HEK293 (cell line): ENCODE measurements at regions not wholly inside any gene's neighbourhood (a gene's known extent, or its start where the extent isn't known, plus 50 kb on each side); places are given as distances from the start of the nearest gene placed in this dataset.

Experiments
- CTCF ChIA-PET: fragments of 350-600 bp; formaldehyde crosslinking; extraction: SDS; loops from one replicate; lab custom pipeline; 2021; ENCODE audit warnings: antibody characterized with exemption; lab: Yijun Ruan, JAX
- POLR2A ChIA-PET: fragments of 300-600 bp; formaldehyde crosslinking; extraction: SDS; loops from one replicate; lab custom pipeline; 2020; ENCODE audit warnings: antibody characterized with exemption, inconsistent platforms; lab: Yijun Ruan, JAX
- H3K27ac ChIP-seq: fragments of 200-500 bp; sonication (Bioruptor generic); 2 replicates; pipeline ENCODE4 v1.5.1; 2014; ENCODE audit warnings: low read depth, low read length, control low read depth, inconsistent platforms; ENCODE audit errors: extremely low read depth
- H3K36me3 ChIP-seq, 2 experiments: fragments of 200-500 bp in 1 of 2; sonication (Bioruptor generic) in 1 of 2; 1 replicate in 1 of 2; 2 replicates in 1 of 2; pipeline ENCODE4 v1.5.1; 2014 to 2017; ENCODE audit warnings: inconsistent platforms in 2 of 2, low read length in 2 of 2; ENCODE audit not compliant: control insufficient read depth in 2 of 2, insufficient read depth in 1 of 2
- H3K4me1 ChIP-seq: fragments of 200-500 bp; sonication (Bioruptor generic); 2 replicates; pipeline ENCODE4 v1.5.1; 2014; ENCODE audit warnings: mild to moderate bottlenecking, low read length, inconsistent platforms; ENCODE audit not compliant: control insufficient read depth, insufficient read depth
- H3K4me3 ChIP-seq: 2 replicates; pipeline ENCODE4 v1.5.1; 2011; ENCODE audit warnings: low read depth, mild to moderate bottlenecking, control low read depth, low read length, moderate library complexity
- H3K9me3 ChIP-seq: fragments of 200-500 bp; sonication (Bioruptor generic); 2 replicates; pipeline ENCODE4 v1.5.1; 2014; ENCODE audit warnings: low read depth, low read length, inconsistent platforms; ENCODE audit not compliant: control insufficient read depth, insufficient read depth
- IKZF3 ChIP-seq: fragments of 450-650 bp; IDR thresholded peaks from 2 replicates; pipeline ENCODE4 v1.5.0; 2018; ENCODE audit warnings: missing biosample characterization, mild to moderate bottlenecking, missing genetic modification characterization, moderate library complexity
- PATZ1 ChIP-seq: fragments of 450-650 bp; formaldehyde crosslinking; IDR thresholded peaks from 2 replicates; pipeline ENCODE4 v1.5.1; 2016; ENCODE audit warnings: missing biosample characterization, missing genetic modification characterization
- PRDM1 ChIP-seq: fragments of 450-650 bp; formaldehyde crosslinking; IDR thresholded peaks from 2 replicates; pipeline ENCODE4; 2016; ENCODE audit warnings: missing biosample characterization, missing genetic modification characterization
- PRDM6 ChIP-seq: fragments of 450-650 bp; formaldehyde crosslinking; IDR thresholded peaks from 2 replicates; pipeline ENCODE4 v1.5.1; 2017; ENCODE audit warnings: missing biosample characterization, missing genetic modification characterization
- RBAK ChIP-seq: fragments of 450-650 bp; formaldehyde crosslinking; IDR thresholded peaks from 2 replicates; pipeline ENCODE4 v1.5.1; 2016; ENCODE audit warnings: missing biosample characterization, missing genetic modification characterization
- ZBTB17 ChIP-seq: fragments of 450-650 bp; formaldehyde crosslinking; IDR thresholded peaks from 2 replicates; pipeline ENCODE4 v1.5.1; 2016; ENCODE audit warnings: missing biosample characterization, missing genetic modification characterization
- ZBTB20 ChIP-seq: fragments of 450-650 bp; formaldehyde crosslinking; IDR thresholded peaks from 2 replicates; pipeline ENCODE4 v1.5.1; 2016; ENCODE audit warnings: missing biosample characterization, missing genetic modification characterization
- ZBTB48 ChIP-seq: fragments of 450-650 bp; formaldehyde crosslinking; IDR thresholded peaks from 2 replicates; pipeline ENCODE4 v1.5.1; 2016; ENCODE audit warnings: missing biosample characterization, missing genetic modification characterization
- ZBTB7A ChIP-seq: fragments of 450-650 bp; formaldehyde crosslinking; IDR thresholded peaks from 2 replicates; pipeline ENCODE4 v1.5.1; 2016; ENCODE audit warnings: low read depth, missing biosample characterization, missing genetic modification characterization
- ZBTB8A ChIP-seq: fragments of 450-650 bp; formaldehyde crosslinking; IDR thresholded peaks from 2 replicates; pipeline ENCODE4 v1.5.1; 2016; ENCODE audit warnings: missing biosample characterization, missing genetic modification characterization
- ZEB2 ChIP-seq: fragments of 450-650 bp; formaldehyde crosslinking; IDR thresholded peaks from 2 replicates; pipeline ENCODE4 v1.5.1; 2016; ENCODE audit warnings: missing biosample characterization, missing genetic modification characterization
- ZIC2 ChIP-seq: fragments of 450-650 bp; formaldehyde crosslinking; IDR thresholded peaks from 2 replicates; pipeline ENCODE4 v1.5.1; 2016; ENCODE audit warnings: missing biosample characterization, missing genetic modification characterization
- ZNF155 ChIP-seq: fragments of 450-650 bp; formaldehyde crosslinking; IDR thresholded peaks from 2 replicates; pipeline ENCODE4 v1.5.1; 2016; ENCODE audit warnings: missing biosample characterization, missing genetic modification characterization
- ZNF184 ChIP-seq: fragments of 450-650 bp; IDR thresholded peaks from 2 replicates; pipeline ENCODE4 v1.5.1; 2018; ENCODE audit warnings: missing biosample characterization, mild to moderate bottlenecking, missing genetic modification characterization
- ZNF311 ChIP-seq: fragments of 450-650 bp; formaldehyde crosslinking; IDR thresholded peaks from 2 replicates; pipeline ENCODE4 v1.5.1; 2017; ENCODE audit warnings: missing biosample characterization, missing genetic modification characterization, borderline replicate concordance
- ZNF366 ChIP-seq: fragments of 450-650 bp; formaldehyde crosslinking; conservative IDR thresholded peaks from 2 replicates; pipeline ENCODE4 v1.5.1; 2016; ENCODE audit warnings: missing biosample characterization, missing genetic modification characterization
- ZNF510 ChIP-seq: fragments of 450-650 bp; formaldehyde crosslinking; IDR thresholded peaks from 2 replicates; pipeline ENCODE4 v1.5.1; 2018; ENCODE audit warnings: mild to moderate bottlenecking, missing genetic modification characterization, missing biosample characterization; ENCODE audit not compliant: insufficient replicate concordance
- ZNF561 ChIP-seq: fragments of 450-650 bp; IDR thresholded peaks from 2 replicates; pipeline ENCODE4 v1.5.1; 2018; ENCODE audit warnings: missing biosample characterization, missing genetic modification characterization, borderline replicate concordance
- ZNF580 ChIP-seq: fragments of 450-650 bp; formaldehyde crosslinking; IDR thresholded peaks from 2 replicates; pipeline ENCODE4 v1.5.1; 2016; ENCODE audit warnings: missing biosample characterization, missing genetic modification characterization
- ZNF596 ChIP-seq: fragments of 450-650 bp; IDR thresholded peaks from 2 replicates; pipeline ENCODE4 v1.5.0; 2018; ENCODE audit warnings: missing biosample characterization, mild to moderate bottlenecking, missing genetic modification characterization, moderate library complexity
- ZNF610 ChIP-seq: fragments of 450-650 bp; formaldehyde crosslinking; IDR thresholded peaks from 2 replicates; pipeline ENCODE4 v1.5.1; 2016; ENCODE audit warnings: missing biosample characterization, missing genetic modification characterization, borderline replicate concordance
- ZSCAN5A ChIP-seq: fragments of 450-650 bp; formaldehyde crosslinking; IDR thresholded peaks from 2 replicates; pipeline ENCODE4 v1.5.1; 2016; ENCODE audit warnings: missing biosample characterization, missing genetic modification characterization
- TF ChIP-seq, protein P1 (sequence below): fragments of 450-650 bp; formaldehyde crosslinking; IDR thresholded peaks from 2 replicates; pipeline ENCODE4 v1.5.1; 2016; ENCODE audit warnings: missing biosample characterization, missing genetic modification characterization
- TF ChIP-seq, protein P2 (sequence below): fragments of 450-650 bp; formaldehyde crosslinking; IDR thresholded peaks from 2 replicates; pipeline ENCODE4 v1.5.1; 2016; ENCODE audit warnings: missing biosample characterization, missing genetic modification characterization

DNA sequence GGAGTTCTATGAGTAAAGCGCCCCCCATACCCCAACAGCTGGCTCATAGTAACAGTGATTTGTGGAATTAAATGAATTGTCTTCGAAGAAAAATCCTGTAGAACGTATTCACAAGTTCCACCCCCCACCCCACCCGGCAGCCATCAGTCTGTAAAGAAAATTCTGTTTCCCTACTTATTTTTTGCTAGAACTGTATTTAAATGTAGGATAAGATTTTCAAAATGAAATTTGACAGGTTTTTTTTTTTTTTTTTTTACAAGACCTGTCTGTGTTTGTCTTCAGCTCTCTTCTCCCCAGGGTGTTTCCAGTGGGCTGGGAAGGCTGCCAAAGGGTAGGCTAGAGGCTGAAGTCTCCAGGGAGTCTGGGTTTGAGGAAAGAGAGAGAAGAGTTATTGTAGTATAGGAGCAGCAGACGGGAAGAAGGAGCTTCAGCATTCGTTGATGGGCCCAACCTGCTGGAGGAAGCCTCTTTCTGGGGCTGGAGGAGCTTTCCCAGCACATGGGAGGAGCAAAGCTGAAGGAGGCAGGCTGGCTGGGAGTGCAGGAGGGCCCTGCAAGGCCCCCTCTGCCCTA is 130.6 kb upstream of the SEMA6D start (continued):
- TF ChIP-seq PATZ1 (0 out of 2 replicates have a peak, but pooled peaks have one; percentile 32), ZNF155 (no peak), PRDM6 (tag by site-specific recombination) (peak; percentile 92), IKZF3 (tag by site-specific recombination) (0 out of 2 replicates have a peak, but pooled peaks have one; percentile 44), ZBTB8A (tag by site-specific recombination) (peak; percentile 50), ZIC2 (tag by site-specific recombination) (peak; percentile 51; the same call in 1 of the 2 replicates), ZBTB17 (tag by site-specific recombination) (peak; percentile 19; the same call in 1 of the 2 replicates), ZNF366 (no peak), ZNF510 (tag by site-specific recombination) (no peak), ZEB2 (tag by site-specific recombination) (0 out of 2 replicates have a peak, but pooled peaks have one; percentile 34), ZNF610 (tag by site-specific recombination) (peak; percentile 63; the same call in 1 of the 2 replicates), ZBTB7A (tag by site-specific recombination) (no peak), ZNF311 (tag by site-specific recombination) (no peak), ZNF580 (tag by site-specific recombination) (peak; percentile 82), ZBTB48 (tag by site-specific recombination) (peak; percentile 38; the same call in 1 of the 2 replicates), ZNF596 (tag by site-specific recombination) (peak; percentile 60)
- TF ChIP-seq, protein P1, sequence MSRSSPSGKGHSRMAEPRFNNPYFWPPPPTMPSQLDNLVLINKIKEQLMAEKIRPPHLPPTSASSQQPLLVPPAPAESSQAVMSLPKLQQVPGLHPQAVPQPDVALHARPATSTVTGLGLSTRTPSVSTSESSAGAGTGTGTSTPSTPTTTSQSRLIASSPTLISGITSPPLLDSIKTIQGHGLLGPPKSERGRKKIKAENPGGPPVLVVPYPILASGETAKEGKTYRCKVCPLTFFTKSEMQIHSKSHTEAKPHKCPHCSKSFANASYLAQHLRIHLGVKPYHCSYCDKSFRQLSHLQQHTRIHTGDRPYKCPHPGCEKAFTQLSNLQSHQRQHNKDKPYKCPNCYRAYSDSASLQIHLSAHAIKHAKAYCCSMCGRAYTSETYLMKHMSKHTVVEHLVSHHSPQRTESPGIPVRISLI, result peak; percentile 73; the same call in 1 of the 2 replicates

GRCh38 chr15:47587940-47588802 is 129.1 kb upstream of the SEMA6D start:
- peaks cover 26% of the 10 kb centered on the region for H3K4me1 ChIP-seq
- ChIA-PET POLR2A (no interaction called here), CTCF (no interaction called here)
- no peak overlapping the region for H3K4me3 ChIP-seq
- no peaks in the 10 kb centered on the region for H3K9me3 ChIP-seq
- peak; percentile 89 for TF ChIP-seq ZNF561 (tag by site-specific recombination)
- no peak for TF ChIP-seq PRDM1 (tag by site-specific recombination)
- no peak for TF ChIP-seq ZBTB20
- TF ChIP-seq ZSCAN5A (tag by site-specific recombination), result no peak
- no peak for TF ChIP-seq RBAK (tag by site-specific recombination)
- TF ChIP-seq, protein P2, sequence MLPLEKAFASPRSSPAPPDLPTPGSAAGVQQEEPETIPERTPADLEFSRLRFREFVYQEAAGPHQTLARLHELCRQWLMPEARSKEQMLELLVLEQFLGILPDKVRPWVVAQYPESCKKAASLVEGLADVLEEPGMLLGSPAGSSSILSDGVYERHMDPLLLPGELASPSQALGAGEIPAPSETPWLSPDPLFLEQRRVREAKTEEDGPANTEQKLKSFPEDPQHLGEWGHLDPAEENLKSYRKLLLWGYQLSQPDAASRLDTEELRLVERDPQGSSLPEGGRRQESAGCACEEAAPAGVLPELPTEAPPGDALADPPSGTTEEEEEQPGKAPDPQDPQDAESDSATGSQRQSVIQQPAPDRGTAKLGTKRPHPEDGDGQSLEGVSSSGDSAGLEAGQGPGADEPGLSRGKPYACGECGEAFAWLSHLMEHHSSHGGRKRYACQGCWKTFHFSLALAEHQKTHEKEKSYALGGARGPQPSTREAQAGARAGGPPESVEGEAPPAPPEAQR (tag by site-specific recombination), result no peak
- TF ChIP-seq ZNF184 (tag by site-specific recombination), result no peak
- H3K27ac ChIP-seq, result peak overlapping the region; percentile 69; the same call in 1 of the 2 replicates
- no peaks in the 10 kb centered on the region for H3K36me3 ChIP-seq
